ENCODE measurements at regions not wholly inside any gene's neighbourhood (a gene's known extent, or its start where the extent isn't known, plus 50 kb on each side); places are given as distances from the start of the nearest gene placed in this dataset.
"Not testable (repeated sequence)": the region's sequence is repeated elsewhere in the genome, so short reads cannot be mapped to it uniquely, and the experiment has no call there.

DNA sequence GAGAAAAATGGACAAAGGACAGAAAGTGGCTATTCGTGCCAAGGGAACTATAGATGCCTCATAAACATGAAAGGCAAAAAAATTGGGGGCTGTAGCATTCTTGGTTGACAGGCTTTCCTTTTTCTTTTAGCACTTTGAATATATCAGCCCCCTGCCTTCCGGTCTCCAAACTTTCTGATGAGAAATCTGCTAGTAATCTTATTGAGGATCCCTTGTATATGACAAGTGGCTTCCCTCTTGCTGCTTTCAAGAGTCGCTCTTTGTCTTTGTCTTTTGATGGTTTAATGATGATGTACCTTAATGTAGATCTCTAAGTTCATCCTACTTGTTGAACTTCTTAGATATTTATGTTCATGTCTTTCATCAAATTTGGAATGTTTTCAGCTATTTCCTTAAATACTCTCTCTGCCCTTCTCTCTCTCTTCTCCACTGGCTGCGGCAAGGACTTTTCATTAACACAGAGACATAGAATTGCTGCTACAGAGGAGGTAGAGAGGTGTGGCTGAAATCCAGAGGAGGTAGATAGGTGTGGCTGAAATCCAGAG is 59.4 kb upstream of the EPHB3 start:
- H3K4me1 ChIP-seq (ENCODE audit: control insufficient read depth, insufficient read depth, low read length): no peaks in the 10 kb centered on the region
- no peak overlapping the region for H3K9ac ChIP-seq (ENCODE audit: low read length)
- H3K4me3 ChIP-seq (ENCODE audit: low read length): no peak overlapping the region
- H3K36me3 ChIP-seq (ENCODE audit: control insufficient read depth, insufficient read depth, low read length): no peaks in the 10 kb centered on the region
- no peaks in the 10 kb centered on the region for H3K27me3 ChIP-seq (ENCODE audit: control insufficient read depth, insufficient read depth, low read length)
- no peak overlapping the region for H3K27ac ChIP-seq (ENCODE audit: low read depth, low read length)

DNA sequence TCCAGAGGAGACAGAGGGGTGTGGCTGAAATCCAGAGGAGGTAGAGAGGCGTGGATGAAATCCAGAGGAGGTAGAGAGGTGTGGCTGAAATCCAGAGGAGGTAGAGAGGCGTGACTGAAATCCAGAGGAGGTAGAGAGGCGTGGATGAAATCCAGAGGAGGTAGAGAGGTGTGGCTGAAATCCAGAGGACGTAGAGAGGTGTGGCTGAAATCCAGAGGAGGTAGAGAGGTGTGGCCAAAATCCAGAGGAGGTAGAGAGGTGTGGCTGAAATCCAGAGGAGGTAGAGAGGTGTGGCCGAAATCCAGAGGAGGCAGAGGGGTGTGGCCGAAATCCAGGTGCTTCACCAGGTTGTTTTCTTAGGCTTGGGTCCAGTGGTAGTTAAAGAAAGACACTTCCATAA is 58.7 kb upstream of the EPHB3 start:
- H3K27ac ChIP-seq (ENCODE audit: low read depth, low read length); H3K4me1 ChIP-seq (ENCODE audit: control insufficient read depth, insufficient read depth, low read length); H3K27me3 ChIP-seq (ENCODE audit: control insufficient read depth, insufficient read depth, low read length); H3K9ac ChIP-seq (ENCODE audit: low read length); H3K36me3 ChIP-seq (ENCODE audit: control insufficient read depth, insufficient read depth, low read length); H3K4me3 ChIP-seq (ENCODE audit: low read length): not testable (repeated sequence)

DNA sequence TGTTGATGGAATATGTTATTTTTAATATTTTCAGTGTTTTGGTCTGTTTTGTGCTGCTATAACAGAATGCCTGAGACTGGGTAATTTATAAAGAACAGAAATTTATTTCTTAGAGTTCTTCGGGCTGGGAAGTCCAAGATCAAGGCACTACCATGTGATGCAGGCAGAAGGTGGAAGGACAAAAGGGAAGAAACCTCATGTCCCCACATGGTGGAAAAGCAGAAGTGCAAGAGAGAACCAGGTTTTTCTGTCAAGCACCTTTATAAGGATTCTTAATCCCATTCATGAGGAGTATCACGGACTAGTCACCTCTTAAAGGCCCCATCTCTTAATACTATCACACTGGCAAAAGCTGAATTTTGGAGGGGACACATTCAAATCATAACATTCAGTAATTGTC is 57.9 kb upstream of the EPHB3 start:
- Histone ChIP-seq H3K27me3 (ENCODE audit: control insufficient read depth, insufficient read depth, low read length) (no peaks in the 10 kb centered on the region), H3K4me1 (ENCODE audit: control insufficient read depth, insufficient read depth, low read length) (no peaks in the 10 kb centered on the region)

DNA sequence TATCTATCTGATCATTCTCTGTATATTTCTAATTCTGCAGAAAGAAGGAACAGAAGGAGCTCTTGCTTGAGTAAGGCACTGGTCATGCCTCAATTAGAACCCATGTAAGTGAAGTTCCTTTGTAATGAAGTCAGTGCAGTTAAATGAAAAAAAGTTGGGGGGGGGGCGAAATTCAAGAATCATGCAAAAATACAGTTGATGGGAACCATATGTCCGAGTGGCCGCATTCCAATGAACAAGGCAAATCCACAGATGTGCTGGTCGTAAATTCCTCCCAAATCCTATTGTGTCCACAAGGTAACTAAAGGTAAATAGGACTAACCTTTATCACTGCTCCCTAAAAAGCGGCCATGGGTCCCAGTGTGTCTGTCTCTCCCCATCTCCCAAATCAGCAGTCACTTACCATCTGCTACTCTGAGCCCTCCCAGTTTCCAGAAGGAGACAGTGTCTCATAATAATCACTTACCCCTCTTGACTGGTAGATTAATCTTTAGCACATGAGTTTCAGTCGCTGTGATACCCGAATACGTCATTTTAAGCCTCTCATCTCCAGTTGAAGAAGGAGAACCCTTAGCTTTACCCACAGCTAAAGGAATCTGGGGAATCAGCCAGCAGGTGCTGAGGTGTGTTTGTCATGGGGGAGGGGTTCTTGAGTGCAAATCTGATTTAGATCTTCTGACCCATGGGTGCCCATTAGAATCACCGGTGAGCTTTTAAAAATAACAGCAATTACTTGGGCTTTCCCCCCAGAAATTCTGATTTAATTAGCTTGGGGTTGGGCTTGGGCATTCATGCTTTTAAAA is 56.3 kb upstream of the EPHB3 start:
- no peaks in the 10 kb centered on the region for H3K27me3 ChIP-seq (ENCODE audit: control insufficient read depth, insufficient read depth, low read length)
- H3K9ac ChIP-seq (ENCODE audit: low read length): no peak overlapping the region
- H3K36me3 ChIP-seq (ENCODE audit: control insufficient read depth, insufficient read depth, low read length): no peaks in the 10 kb centered on the region
- H3K4me1 ChIP-seq (ENCODE audit: control insufficient read depth, insufficient read depth, low read length): no peaks in the 10 kb centered on the region
- H3K4me3 ChIP-seq (ENCODE audit: low read length): no peak overlapping the region
- H3K27ac ChIP-seq (ENCODE audit: low read depth, low read length): no peak overlapping the region

More for the DNA sequence above, 57.9 kb upstream of the EPHB3 start:
- Histone ChIP-seq H3K9ac (ENCODE audit: low read length) (no peak overlapping the region), H3K27ac (ENCODE audit: low read depth, low read length) (no peak overlapping the region), H3K36me3 (ENCODE audit: control insufficient read depth, insufficient read depth, low read length) (no peaks in the 10 kb centered on the region), H3K4me3 (ENCODE audit: low read length) (no peak overlapping the region)

DNA sequence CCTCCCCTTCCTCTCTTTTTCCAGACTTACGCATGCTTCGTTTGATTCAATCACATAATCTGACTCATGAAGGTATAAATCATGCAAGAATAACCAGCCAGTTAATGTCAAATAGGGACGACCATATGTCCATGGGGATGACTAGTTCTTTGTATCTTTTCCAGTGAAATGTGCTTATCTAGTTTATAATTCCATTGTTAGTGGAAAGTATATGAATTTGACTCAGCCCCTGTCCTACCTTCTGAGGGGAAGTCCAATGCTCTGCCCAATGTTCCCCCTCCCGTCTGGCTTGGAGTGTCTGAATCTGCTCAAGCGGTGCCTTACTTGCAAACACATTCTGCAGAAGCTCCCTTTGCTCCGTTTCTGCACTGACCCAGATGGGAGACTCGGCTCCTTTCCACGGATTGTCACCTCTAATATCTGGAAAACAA is 55.0 kb upstream of the EPHB3 start:
- no peaks in the 10 kb centered on the region for H3K36me3 ChIP-seq (ENCODE audit: control insufficient read depth, insufficient read depth, low read length)
- H3K27me3 ChIP-seq (ENCODE audit: control insufficient read depth, insufficient read depth, low read length): no peaks in the 10 kb centered on the region
- H3K4me1 ChIP-seq (ENCODE audit: control insufficient read depth, insufficient read depth, low read length): no peaks in the 10 kb centered on the region
- H3K9ac ChIP-seq (ENCODE audit: low read length): no peak overlapping the region
- no peak overlapping the region for H3K4me3 ChIP-seq (ENCODE audit: low read length)
- no peak overlapping the region for H3K27ac ChIP-seq (ENCODE audit: low read depth, low read length)

DNA sequence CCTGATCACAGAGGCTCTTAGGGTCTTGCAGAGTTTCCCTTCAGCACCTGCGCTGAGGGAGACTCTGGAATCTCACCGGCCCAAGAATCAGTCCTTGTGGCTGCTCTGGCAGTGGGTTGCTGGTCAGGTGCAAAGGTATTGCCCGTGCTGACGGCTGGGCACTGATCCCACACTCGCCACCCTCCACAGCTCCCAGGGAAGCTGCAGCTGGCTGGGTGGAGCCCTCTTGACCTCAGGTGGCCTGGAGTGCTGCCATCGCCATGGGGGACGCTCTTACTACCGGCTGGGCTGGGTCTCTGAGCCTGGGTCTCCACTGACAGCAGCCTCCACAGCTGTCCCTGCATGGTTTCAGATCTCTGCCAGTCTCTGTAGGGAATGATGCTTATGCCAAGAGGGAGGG is 52.6 kb upstream of the EPHB3 start:
- H3K4me1 ChIP-seq (ENCODE audit: control insufficient read depth, insufficient read depth, low read length): peaks cover 2% of the 10 kb centered on the region
- no peak overlapping the region for H3K27ac ChIP-seq (ENCODE audit: low read depth, low read length)
- no peak overlapping the region for H3K4me3 ChIP-seq (ENCODE audit: low read length)
- no peaks in the 10 kb centered on the region for H3K36me3 ChIP-seq (ENCODE audit: control insufficient read depth, insufficient read depth, low read length)
- no peak overlapping the region for H3K9ac ChIP-seq (ENCODE audit: low read length)
- peaks cover 7% of the 10 kb centered on the region for H3K27me3 ChIP-seq (ENCODE audit: control insufficient read depth, insufficient read depth, low read length)

DNA sequence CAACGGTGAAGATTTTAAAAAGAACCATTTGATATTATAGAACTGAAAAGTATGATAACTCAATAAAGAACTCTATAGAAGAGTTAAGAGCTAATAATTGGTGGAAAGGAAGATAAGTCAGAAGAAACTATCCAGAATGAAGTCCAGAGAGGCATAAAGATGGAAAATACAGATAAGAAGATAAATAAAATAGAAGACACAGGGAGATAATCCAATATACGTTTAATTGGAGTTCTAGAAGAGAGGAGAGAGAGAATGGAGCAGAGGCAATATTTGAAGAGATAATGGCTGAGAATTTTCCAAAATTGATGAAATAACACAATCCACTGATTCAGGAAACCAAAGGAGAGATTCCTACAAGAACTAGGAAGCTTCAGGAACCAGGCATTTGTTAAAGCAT is 49.8 kb upstream of the EPHB3 start:
- Histone ChIP-seq H3K4me1 (ENCODE audit: control insufficient read depth, insufficient read depth, low read length) (peaks cover 2% of the 10 kb centered on the region), H3K27ac (ENCODE audit: low read depth, low read length) (no peak overlapping the region), H3K4me3 (ENCODE audit: low read length) (no peak overlapping the region), H3K9ac (ENCODE audit: low read length) (no peak overlapping the region), H3K36me3 (ENCODE audit: control insufficient read depth, insufficient read depth, low read length) (no peaks in the 10 kb centered on the region), H3K27me3 (ENCODE audit: control insufficient read depth, insufficient read depth, low read length) (peaks cover 9% of the 10 kb centered on the region)
